ENCODE measurements at regions not wholly inside any gene's neighbourhood (a gene's known extent, or its start where the extent isn't known, plus 50 kb on each side); places are given as distances from the start of the nearest gene placed in this dataset.

DNA sequence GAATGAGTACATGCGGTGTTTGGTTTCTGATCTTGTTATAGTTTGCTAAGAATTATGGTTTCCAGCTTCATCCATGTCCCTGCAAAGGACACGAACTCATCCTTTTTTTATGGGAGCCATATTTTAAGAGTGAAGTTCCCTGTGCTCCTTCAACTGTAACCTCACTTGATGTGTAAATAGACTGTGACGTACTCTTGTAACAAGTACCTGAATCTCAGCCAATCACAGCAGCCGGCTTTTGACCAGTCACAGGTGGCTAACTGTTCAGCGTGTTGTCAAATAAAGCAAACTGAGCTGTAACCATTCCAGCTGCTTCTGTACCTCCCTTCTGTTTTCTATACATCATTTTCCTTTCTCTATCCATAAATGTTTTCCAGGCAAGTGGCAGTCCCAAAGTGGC is 774.3 kb upstream of the HS6ST1 start:
- no peak overlapping the region for H3K4me3 ChIP-seq (ENCODE audit: low read depth, low read length)
- in situ Hi-C loops (cut with HindIII; ENCODE audit: low sequenced_read_pairs): no loop called here
- no peak for TF ChIP-seq CTCF (IDR thresholded peaks at IDR 0.05; ENCODE audit: low read depth, low read length)

DNA sequence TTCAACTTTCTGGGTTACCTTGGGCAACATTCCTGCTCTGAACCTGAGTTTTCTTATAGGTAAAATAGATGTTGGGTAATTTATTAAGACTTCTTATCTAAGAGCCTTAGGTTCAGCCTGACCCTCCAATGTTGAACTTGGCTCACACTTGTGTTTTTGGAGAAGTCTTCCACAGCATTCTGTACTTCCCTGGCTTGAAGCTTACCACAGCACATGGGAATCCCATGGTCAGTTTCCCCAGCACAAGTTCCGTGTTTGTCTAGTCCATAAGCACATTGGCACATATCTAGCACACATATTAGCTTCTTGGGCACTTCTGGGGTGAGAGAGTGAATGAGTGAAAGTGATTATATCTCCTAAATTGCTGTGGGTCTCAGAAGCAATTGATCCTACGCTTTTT is 782.5 kb upstream of the HS6ST1 start:
- in situ Hi-C loops (cut with HindIII; ENCODE audit: low sequenced_read_pairs): no loop called here
- DNase-seq (ENCODE audit: low read depth, low spot score): no peak
- no peak for TF ChIP-seq CTCF (IDR thresholded peaks at IDR 0.05; ENCODE audit: low read depth, low read length)
- no peak overlapping the region for H3K4me3 ChIP-seq (ENCODE audit: low read depth, low read length)

More for the DNA sequence above, 774.3 kb upstream of the HS6ST1 start:
- DNase-seq (ENCODE audit: low read depth, low spot score): no peak

DNA sequence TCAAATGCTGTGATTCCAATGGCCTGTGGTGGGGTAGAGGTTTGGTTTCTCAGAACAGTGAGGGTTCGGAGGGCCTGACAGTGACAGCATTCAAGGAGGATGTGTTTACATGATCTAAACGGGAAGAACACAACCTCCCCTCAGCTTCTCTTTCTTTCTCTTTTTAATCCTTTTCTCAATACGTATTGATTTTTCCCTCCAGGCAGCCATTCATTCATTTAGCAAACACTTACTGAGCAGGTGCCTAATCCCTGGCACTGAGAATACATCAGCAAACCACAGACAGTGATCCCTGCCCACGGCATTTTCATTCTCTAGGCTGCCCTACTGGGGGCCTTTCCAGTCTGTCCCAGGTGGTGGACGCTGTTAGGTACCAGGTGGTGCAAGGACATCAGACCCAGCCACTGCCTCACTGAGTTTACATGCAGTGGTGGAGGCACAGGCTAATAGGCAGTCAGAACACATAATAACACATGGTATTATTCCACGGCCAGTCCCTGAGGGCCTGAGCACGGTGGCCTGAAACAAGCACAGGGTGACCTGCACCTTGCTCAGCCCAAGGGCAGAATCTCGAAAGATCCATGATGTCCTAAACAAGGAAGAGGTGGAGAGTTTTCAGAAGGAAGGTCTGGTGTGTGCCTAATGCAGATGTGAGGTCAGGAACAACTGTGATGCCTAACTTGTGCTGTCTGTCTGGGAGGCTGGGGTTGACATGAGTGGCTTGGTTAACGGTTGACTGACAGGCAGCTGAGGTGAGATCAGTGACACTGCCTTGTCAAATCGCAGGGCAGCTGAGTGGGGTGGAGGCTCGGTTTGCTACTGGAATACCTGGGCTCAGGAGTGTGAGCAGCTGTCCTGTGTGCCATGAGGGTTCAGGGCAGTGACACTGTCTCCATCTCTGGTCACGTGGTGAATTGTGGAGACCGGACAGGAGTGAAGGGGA is 785.5 kb upstream of the HS6ST1 start:
- in situ Hi-C loops (cut with HindIII; ENCODE audit: low sequenced_read_pairs): no loop called here
- H3K4me3 ChIP-seq (ENCODE audit: low read depth, low read length): no peak overlapping the region
- no peak for DNase-seq (ENCODE audit: low read depth, low spot score)
- TF ChIP-seq CTCF (IDR thresholded peaks at IDR 0.05; ENCODE audit: low read depth, low read length): no peak

- DNase-seq (ENCODE audit: low read depth, low spot score): no peak
- no peak overlapping the region for H3K4me3 ChIP-seq (ENCODE audit: low read depth, low read length)
- in situ Hi-C loops (cut with HindIII; ENCODE audit: low sequenced_read_pairs): no loop called here
- TF ChIP-seq CTCF (IDR thresholded peaks at IDR 0.05; ENCODE audit: low read depth, low read length): no peak
Measured at GRCh38 chr2:129112181-129112580, 793.5 kb upstream of the HS6ST1 start.

DNA sequence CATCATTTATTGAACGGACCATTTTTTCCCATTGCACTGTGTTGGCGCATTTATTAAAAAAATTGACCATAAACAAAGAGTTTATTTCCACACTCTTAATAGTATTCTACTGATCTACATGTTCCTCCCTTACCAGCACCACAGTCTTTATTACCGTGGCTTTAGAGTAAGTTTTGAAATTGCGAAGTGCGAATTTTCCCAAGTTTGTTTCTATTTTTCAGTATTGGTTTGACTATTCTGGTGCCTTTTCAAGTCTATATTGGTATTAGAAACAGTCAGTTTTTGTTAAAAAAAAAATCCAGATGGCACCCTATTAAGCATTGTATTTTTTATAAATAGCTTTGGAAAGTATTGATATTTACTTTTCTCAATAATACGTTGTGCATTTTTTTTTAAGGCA is 795.1 kb upstream of the HS6ST1 start:
- in situ Hi-C loops (cut with HindIII; ENCODE audit: low sequenced_read_pairs): no loop called here
- no peak for DNase-seq (ENCODE audit: low read depth, low spot score)
- H3K4me3 ChIP-seq (ENCODE audit: low read depth, low read length): no peak overlapping the region
- no peak for TF ChIP-seq CTCF (IDR thresholded peaks at IDR 0.05; ENCODE audit: low read depth, low read length)

DNA sequence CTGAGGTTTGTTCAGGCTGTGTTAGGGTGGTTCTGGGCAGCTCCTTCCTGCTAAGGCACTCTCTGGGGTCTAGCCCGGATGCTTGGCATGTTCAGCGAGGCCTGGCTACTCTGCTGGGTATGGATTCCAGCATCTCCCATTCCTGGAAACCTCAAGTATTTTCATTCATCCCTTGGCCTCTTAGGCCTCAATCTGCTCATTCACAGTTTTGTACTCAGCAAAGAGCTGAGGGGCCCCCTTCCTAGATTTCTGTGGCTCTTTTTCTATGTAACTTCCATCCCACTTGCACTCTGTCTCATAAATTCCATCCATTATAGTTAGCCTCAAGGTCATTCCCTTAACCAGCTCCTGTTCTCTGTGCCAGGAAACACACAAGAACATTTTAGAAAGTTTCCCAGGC is 798.8 kb upstream of the HS6ST1 start:
- no peak overlapping the region for H3K4me3 ChIP-seq (ENCODE audit: low read depth, low read length)
- in situ Hi-C loops (cut with HindIII; ENCODE audit: low sequenced_read_pairs): no loop called here
- no peak for TF ChIP-seq CTCF (IDR thresholded peaks at IDR 0.05; ENCODE audit: low read depth, low read length)
- DNase-seq (ENCODE audit: low read depth, low spot score): peak; percentile 14
